ENCODE measurements at regions not wholly inside any gene's neighbourhood (a gene's known extent, or its start where the extent isn't known, plus 50 kb on each side); places are given as distances from the start of the nearest gene placed in this dataset.

- Mint-ChIP-seq H3K27ac (no peak overlapping the region), H3K4me1 (ENCODE audit: low read depth) (no peaks in the 10 kb centered on the region), H3K9me3 (no peaks in the 10 kb centered on the region), H3K4me3 (no peak overlapping the region), H3K36me3 (ENCODE audit: low read depth) (no peaks in the 10 kb centered on the region), H3K27me3 (ENCODE audit: insufficient read depth) (peaks cover 12% of the 10 kb centered on the region)
- TF ChIP-seq, protein P1, sequence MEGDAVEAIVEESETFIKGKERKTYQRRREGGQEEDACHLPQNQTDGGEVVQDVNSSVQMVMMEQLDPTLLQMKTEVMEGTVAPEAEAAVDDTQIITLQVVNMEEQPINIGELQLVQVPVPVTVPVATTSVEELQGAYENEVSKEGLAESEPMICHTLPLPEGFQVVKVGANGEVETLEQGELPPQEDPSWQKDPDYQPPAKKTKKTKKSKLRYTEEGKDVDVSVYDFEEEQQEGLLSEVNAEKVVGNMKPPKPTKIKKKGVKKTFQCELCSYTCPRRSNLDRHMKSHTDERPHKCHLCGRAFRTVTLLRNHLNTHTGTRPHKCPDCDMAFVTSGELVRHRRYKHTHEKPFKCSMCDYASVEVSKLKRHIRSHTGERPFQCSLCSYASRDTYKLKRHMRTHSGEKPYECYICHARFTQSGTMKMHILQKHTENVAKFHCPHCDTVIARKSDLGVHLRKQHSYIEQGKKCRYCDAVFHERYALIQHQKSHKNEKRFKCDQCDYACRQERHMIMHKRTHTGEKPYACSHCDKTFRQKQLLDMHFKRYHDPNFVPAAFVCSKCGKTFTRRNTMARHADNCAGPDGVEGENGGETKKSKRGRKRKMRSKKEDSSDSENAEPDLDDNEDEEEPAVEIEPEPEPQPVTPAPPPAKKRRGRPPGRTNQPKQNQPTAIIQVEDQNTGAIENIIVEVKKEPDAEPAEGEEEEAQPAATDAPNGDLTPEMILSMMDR (IDR thresholded peaks at IDR 0.05) = no peak
- no peak for DNase-seq
Measured at GRCh38 chr18:46378126-46378863, 274.1 kb downstream of the HAUS1 start.

DNA sequence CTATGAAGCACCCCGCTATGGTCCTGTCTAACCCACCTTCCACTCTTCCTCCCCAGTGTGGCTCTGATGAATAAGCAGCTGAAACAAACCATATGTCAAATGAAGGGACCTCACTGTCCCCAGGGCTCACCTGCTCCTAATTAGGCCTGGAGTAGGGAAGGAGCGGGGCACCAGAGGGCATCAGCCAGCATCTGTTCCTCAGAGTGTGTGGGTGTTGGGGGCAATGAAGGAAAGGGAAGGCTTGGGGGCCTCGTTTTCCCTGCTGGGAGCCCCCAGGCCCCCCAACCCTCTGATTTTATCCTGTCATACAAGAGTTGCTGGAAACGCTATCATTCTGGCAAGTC is 274.7 kb downstream of the HAUS1 start:
- Mint-ChIP-seq H3K27me3 (ENCODE audit: insufficient read depth) (peaks cover 10% of the 10 kb centered on the region), H3K9me3 (no peaks in the 10 kb centered on the region), H3K4me1 (ENCODE audit: low read depth) (no peaks in the 10 kb centered on the region), H3K27ac (no peak overlapping the region), H3K4me3 (no peak overlapping the region), H3K36me3 (ENCODE audit: low read depth) (no peaks in the 10 kb centered on the region)
- TF ChIP-seq, protein P1 (IDR thresholded peaks at IDR 0.05) = no peak
- no peak for DNase-seq

DNA sequence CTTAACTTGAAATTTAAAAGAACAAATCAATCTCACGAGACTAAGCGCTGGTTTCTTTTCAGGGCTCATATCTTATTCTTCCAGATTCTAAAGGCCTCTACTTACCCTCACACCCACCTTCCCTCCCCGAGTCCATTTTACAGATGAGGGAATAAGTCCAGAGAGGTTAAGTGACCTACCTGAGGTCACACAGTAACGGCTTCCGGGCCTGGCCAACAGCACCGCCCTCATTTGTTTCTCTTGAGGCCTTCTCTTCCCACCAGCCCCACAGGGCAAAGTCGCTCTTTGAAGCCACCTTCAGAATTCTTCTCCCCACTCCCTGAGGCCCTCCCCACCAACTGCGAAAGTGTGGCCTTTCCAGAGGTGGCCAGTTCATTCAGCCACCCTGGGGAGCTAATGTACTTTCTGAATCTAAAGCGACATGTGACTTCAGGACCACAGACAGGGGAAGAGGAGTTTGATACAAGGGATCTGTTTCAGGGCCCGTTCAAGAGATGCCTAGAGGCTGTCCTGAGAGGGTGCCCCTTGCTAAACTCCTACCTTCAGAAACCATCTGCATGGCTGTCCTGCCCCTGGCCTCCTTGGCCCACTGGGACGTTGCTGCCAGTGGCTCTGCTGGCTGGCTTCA is 275.3 kb downstream of the HAUS1 start:
- Mint-ChIP-seq H3K4me1 (ENCODE audit: low read depth) (no peaks in the 10 kb centered on the region), H3K36me3 (ENCODE audit: low read depth) (no peaks in the 10 kb centered on the region), H3K4me3 (no peak overlapping the region), H3K27me3 (ENCODE audit: insufficient read depth) (peaks cover 10% of the 10 kb centered on the region), H3K27ac (no peak overlapping the region), H3K9me3 (no peaks in the 10 kb centered on the region)
- no peak for DNase-seq
- TF ChIP-seq, protein P1 (IDR thresholded peaks at IDR 0.05) = no peak

DNA sequence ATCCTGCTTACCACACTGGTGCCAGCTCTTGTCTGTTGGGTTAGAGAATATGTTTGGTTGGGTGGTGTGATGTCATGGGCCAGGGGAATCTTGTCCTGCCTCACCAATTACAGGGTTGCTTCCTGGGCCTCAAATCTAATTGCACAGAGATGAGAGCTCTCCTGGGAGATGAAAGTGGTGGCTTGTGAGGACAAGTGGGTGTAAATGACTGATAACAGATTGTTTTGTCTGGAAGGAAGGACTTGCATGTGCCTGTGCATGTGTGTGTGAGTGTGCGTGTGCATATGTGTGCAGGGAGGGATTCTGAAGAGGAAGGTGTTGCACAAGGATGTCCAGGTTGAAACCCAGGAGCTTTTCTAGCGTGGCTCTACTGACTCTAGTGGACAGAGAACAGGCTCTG is 271.9 kb downstream of the LOXHD1 start:
- Mint-ChIP-seq H3K4me3 (no peak overlapping the region), H3K27me3 (ENCODE audit: insufficient read depth) (peaks cover 26% of the 10 kb centered on the region), H3K27ac (no peak overlapping the region), H3K4me1 (ENCODE audit: low read depth) (no peaks in the 10 kb centered on the region), H3K9me3 (no peaks in the 10 kb centered on the region), H3K36me3 (ENCODE audit: low read depth) (no peaks in the 10 kb centered on the region)
- TF ChIP-seq, protein P1 (IDR thresholded peaks at IDR 0.05) = no peak
- no peak for DNase-seq

GRCh38 chr18:46386788-46387187 is 270.2 kb downstream of the LOXHD1 start:
- H3K4me1 Mint-ChIP-seq (ENCODE audit: low read depth) = no peaks in the 10 kb centered on the region
- DNase-seq = no peak
- no peaks in the 10 kb centered on the region for H3K9me3 Mint-ChIP-seq
- no peak overlapping the region for H3K27ac Mint-ChIP-seq
- TF ChIP-seq, protein P1 (IDR thresholded peaks at IDR 0.05) = no peak
- H3K27me3 Mint-ChIP-seq (ENCODE audit: insufficient read depth) = peaks cover 20% of the 10 kb centered on the region
- no peak overlapping the region for H3K4me3 Mint-ChIP-seq
- no peaks in the 10 kb centered on the region for H3K36me3 Mint-ChIP-seq (ENCODE audit: low read depth)
